ENCODE measurements at regions not wholly inside any gene's neighbourhood (a gene's known extent, or its start where the extent isn't known, plus 50 kb on each side); places are given as distances from the start of the nearest gene placed in this dataset.
"Not testable (repeated sequence)": the region's sequence is repeated elsewhere in the genome, so short reads cannot be mapped to it uniquely, and the experiment has no call there.

- DNase-seq: peak; percentile 69
Measured at GRCh38 chr20:25862967-25863530, 166.4 kb upstream of the ZNF337 start.

DNA sequence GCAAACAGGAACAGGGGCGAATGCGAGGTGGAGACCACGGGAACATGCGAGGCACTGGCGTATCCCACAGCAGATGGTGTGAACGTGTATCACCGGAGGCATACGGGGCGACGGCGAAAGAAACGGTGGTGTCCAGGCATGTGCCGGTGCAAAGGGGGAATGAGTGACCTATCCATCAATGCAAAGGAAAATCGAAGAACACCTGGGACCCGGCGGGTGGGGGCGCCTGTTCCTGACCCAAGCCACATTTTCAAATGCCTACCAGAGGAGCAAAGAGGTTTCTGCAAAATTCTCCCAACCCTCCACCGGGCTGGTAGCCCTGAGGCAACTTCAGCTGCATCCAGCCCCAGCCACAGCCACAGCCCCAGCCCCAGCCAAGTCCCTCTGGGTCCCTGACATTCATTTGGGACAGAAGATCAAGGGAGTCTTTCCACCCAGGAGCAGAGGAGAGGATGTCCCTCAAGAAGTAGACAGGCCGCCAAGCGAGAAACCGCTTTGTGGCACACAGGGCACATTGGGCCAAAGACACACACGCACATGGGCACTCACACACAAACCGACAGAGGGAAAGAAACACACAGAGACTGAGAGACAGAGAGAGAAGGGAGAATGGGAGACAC, 164.0 kb upstream of the ZNF337 start:
- DNase-seq: no peak

- peak; percentile 34 for DNase-seq
Measured at GRCh38 chr20:25859649-25860530, 163.2 kb upstream of the ZNF337 start.

DNA sequence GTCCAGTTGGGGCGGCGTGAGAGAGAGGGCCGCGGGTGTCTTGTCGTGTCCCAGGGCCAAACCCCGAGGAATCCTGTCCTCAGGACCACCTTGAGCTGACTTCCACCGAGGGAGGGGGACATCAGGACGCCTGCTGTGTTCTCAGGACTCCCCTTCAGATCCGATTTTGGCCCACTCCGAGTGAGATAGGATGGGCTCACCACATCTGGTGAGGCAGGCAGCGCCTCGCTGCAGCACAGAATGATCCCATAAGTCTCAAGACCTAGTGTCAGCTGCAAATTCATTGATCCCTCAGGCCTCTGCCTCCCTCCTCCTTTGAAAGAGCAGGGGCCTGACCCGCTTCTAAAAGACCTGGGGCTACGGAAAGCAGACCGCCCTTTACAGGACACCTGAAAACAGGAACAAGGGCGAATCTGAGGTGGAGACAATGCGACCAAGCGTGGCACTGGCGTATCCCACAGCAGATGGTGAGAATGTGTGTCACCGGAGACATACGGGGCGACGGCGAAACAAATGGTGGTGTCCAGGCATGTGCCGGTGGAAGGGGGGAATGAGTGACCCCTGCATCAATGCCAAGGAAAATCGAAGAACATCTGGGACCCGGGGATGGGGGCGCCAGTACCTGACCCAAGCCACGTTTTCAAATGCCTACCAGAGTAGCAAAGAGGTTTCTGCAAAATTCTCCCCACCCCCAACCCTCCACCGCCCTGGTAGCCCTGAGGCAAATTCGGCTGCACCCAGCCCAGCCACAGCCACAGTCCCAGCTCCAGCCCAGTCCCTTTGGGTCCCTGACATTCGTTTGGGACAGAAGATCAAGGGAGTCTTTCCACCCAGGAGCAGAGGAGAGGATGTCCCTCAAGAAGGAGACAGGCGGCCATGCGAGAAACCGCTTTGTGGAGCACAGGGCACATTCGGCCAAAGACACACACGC, 162.1 kb upstream of the ZNF337 start:
- DNase-seq: no peak

- DNase-seq: not testable (repeated sequence)
Measured at GRCh38 chr20:25857091-25857788, 160.6 kb upstream of the ZNF337 start.

DNA sequence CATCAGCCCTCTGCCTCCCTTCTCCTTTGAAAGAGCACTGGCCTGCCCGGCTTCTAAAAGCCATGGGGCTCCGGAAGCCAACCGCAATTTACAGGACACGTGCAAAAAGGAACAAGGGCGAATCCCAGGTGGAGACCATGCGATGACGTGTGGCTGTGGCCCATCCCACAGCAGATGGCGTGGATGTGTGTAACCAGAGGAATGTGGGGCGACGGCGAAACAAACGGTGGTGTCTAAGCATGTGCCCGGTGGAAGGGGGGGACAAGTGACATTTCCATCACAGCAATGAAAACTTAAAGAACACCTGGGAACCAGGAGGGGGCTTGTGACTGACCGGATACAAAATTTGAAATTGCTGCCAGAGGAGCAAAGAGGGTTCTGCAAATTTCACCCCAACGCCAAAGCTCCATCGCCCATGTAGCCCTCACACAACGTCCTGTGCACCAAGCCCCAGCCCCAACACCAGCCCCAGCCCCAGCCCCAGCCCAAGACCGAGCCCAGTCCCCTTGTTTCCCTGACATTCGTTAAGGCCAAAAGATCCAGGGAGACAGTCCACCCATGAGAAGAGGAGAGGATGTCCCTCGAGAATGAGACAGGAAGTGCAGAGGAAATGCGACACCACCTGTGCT, 159.7 kb upstream of the ZNF337 start:
- DNase-seq: no peak

DNA sequence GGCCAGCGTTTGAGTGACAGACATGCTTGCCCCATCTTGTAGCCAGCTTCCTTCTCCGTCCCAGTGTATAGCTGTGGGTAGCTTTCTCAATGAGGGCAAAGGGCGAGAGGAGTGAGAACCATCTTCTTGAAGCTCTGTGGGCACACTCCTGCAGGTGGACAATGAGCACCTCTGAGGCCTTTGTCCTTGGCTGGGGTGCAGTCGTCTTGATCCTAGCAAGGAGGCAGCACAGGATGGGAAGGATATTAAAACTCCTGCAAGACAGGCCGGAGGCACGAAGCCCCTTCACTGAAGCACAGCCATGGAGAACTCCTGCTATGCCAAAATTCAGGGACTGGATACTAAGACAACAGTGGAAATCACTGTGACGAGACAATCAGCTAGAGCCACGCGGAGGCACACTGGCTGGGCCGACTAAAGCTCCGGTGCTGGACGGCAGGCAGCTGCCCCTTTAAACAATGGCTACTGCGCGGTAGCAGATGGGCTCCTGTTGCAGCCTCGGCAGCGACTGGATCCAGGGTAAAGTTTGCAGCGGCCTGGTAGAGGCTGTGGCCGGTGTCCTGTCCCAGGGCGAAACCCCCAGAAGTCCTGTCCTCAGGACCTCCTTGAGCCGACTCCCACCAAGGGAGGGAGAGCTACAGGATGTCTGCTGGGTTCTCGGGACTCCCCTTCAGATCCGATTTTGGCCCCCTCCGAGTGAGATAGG, 159.0 kb upstream of the ZNF337 start:
- not testable (repeated sequence) for DNase-seq

DNA sequence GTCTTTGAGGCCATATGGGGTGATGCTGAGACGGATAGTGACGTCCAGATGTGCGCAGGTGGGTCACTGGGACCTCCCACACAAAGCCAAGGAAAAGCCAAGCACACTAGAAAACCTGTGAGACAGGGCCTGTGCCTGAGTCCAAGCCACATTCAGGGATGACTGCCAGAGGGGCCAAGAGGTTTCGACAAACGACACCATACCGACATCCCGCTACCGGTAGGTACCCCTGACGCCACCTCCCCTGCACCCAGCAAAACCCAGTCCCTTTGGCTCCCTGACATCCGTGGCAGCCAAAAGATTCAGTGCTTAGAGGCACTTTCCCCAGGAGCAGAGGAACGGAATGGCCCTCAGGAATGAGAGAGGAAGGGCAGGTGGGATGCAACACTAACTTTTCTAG, 158.0 kb upstream of the ZNF337 start:
- DNase-seq: not testable (repeated sequence)

DNA sequence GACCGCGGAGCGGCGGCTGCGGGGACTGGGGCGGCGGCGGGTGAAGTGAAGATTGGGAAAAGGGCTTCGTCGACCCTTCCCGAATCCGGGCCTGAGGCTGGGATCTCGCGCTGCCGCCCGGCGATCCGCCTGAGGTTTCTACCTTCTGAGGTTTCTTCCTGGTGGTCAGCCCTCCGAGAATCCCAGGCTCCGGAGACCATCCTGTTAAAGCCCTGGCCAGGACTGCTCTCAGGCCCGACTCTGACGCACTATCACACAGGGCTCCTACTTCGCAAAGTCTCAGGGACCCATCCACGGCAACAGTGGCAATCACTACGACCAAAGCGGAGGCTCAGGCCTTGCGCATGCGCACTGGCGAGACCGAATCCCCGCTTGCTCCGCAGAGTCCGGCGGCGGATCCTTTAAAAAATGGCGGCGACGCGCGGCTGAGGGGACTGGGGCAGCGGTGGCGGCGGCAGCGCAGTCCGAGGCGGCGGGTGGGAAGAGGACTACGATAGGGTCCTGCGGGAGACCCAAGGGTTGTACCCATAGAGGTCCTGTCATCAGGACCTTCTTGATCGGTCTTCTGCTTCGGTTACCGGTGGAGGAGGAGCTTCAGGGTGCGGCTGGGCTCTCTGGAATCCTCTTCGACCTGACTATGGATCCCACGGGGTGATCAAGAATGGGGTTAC, 157.2 kb upstream of the ZNF337 start:
- DNase-seq: peak; percentile 35

DNA sequence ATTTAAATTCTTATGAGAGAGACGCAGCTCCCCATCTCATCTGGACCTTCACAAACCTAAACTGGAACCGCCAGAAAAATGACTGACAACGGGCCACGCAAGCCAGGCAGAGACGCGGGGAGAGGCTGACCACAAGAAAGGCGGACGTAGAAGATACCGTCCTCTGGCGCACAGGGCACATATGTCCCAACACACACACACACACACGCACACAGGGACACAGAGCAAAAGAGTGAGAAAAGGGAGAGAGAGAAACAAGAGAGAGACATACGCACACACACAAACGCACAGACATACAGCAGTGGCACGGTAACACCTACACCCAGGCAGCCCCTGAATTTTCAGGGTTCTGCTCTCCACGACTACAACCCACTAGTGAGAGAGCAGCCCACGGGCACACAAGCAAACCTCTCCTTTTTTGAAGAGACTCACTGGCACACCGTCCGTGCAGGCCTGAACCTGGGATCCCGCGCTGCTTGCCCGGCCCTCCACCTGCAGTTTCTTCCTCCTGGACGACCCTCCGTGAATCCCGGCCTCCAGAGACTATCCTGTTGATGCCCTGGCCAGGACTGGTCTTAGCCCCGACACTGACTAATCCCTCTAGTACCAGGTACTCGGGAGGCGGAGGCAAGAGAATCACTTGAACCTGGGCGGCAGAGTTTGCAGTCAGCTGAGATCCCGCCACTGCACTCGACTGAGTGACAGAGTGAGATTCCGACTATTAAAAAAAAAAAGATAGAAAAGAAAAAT, 156.5 kb upstream of the ZNF337 start:
- not testable (repeated sequence) for DNase-seq

DNA sequence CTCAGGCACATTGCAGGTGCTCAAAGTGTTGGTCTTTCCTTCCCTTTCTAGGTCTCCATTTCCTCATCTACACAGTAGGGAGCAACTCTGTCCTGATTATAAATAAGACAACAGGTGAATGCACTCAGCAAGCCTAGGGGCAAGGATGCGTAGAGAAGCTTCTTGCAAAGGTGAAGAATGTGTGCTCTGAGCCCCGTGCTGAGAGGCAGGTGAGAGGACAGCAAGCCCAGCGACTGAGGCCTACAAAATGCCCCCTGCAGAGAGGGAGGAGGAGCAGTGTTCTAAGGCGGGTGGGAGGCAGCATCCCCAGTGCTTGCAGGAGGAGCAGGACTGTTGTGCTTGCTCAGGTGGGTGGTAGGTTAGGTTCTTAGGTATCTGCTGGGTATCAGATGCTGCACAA, 153.5 kb upstream of the ZNF337 start:
- DNase-seq: not testable (repeated sequence)

GRCh38 chr20:25848222-25848621, 151.6 kb upstream of the ZNF337 start:
- DNase-seq: no peak

- not testable (repeated sequence) for DNase-seq
Measured at GRCh38 chr20:25844640-25845039, 148.0 kb upstream of the ZNF337 start.

DNA sequence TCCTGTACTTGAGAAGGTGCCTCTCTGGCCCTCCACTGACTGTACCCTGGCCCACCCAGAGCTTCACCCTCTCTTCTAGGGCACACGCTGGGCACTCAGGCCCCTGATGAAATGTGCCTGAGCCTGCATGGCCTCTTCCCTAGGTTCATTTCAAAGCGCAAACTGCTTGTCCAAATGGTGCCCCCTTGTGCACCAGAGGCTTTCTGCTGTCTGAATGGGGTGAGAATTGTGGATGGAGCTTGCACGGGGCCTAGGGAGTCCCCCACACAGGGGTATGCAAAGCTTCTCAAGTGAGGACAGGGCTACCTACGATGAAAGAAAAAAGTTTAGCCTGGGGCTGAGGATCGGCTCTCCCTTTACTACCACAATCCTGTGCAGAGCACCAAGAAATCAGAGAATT, 116.9 kb upstream of the ZNF337 start:
- not testable (repeated sequence) for DNase-seq

- not testable (repeated sequence) for DNase-seq
Measured at GRCh38 chr20:25798174-25798993, 101.7 kb upstream of the ZNF337 start.

DNA sequence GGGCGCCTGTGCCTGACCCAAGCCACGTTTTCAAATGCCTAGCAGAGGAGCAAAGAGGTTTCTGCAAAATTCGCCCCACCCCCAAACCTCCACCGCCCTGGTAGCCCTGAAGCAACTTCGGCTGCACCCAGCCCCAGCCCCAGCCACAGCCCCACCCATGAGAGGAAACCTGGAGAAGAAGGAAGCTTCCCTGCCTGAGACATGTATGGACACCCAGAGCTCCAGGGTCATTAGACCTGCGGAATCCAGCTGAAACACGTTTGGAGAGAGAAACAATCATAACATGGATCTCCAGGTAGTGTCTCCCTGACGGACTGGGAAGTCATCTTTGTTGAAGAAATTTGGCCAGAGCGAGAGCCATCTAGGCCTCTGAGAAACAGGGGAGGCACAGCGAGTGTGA, 100.4 kb upstream of the ZNF337 start:
- DNase-seq: not testable (repeated sequence)

- DNase-seq: not testable (repeated sequence)
Measured at GRCh38 chr20:25777241-25777640, 80.6 kb upstream of the ZNF337 start.

GRCh38 chr20:25774711-25775110, 78.1 kb upstream of the ZNF337 start:
- not testable (repeated sequence) for DNase-seq

GRCh38 chr20:25774203-25774602, 77.5 kb upstream of the ZNF337 start:
- DNase-seq: not testable (repeated sequence)
